Ovary (tissue), 3 donors: ENCODE measurements at regions not wholly inside any gene's neighbourhood (a gene's known extent, or its start where the extent isn't known, plus 50 kb on each side); places are given as distances from the start of the nearest gene placed in this dataset.

Source experiments
- CTCF ChIP-seq, 3 donors: fragments of 450-650 bp in 2 of 3; fragments of 200-600 bp in 1 of 3; IDR thresholded peaks; one replicate each; pipeline versions ENCODE4 v1.5.1 to v1.8.0; 2016 to 2022; ENCODE audit warnings: antibody characterized with exemption in 3 of 3, mild to moderate bottlenecking in 1 of 3
- EP300 ChIP-seq: sonication (generic); formaldehyde crosslinking; IDR thresholded peaks from one replicate; pipeline ENCODE4 v1.6.1; 2017; ENCODE audit warnings: antibody characterized with exemption
- POLR2A ChIP-seq: fragments of 450-650 bp; IDR thresholded peaks from one replicate; pipeline ENCODE4 v1.6.1; 2017; ENCODE audit warnings: antibody characterized with exemption, mild to moderate bottlenecking, moderate library complexity
- donor health status: DM: no; HTN: no; CAD: no.

GRCh38 chr1:71345491-71345890, 264.7 kb upstream of the ZRANB2 start:
- TF ChIP-seq CTCF (IDR thresholded peaks at IDR 0.05) = no peak
- no peak for TF ChIP-seq POLR2A
- TF ChIP-seq EP300 = no peak
